ENCODE measurements at regions not wholly inside any gene's neighbourhood (a gene's known extent, or its start where the extent isn't known, plus 50 kb on each side); places are given as distances from the start of the nearest gene placed in this dataset.

- CTCF ChIA-PET = no interaction called here
- no peak overlapping the region for H3K4me2 ChIP-seq (ENCODE audit: low read length)
- H3K9ac ChIP-seq (ENCODE audit: low read length) = no peak overlapping the region
- H3K4me1 ChIP-seq (ENCODE audit: insufficient read depth, low read length) = no peaks in the 10 kb centered on the region
- TF ChIP-seq EZH2phosphoT487 (IDR thresholded peaks at IDR 0.05; ENCODE audit: borderline replicate concordance, low read length) = no peak
- no peak for TF ChIP-seq EZH2 (IDR thresholded peaks at IDR 0.05; ENCODE audit: low read length, unreplicated experiment)
- TF ChIP-seq, protein P1, sequence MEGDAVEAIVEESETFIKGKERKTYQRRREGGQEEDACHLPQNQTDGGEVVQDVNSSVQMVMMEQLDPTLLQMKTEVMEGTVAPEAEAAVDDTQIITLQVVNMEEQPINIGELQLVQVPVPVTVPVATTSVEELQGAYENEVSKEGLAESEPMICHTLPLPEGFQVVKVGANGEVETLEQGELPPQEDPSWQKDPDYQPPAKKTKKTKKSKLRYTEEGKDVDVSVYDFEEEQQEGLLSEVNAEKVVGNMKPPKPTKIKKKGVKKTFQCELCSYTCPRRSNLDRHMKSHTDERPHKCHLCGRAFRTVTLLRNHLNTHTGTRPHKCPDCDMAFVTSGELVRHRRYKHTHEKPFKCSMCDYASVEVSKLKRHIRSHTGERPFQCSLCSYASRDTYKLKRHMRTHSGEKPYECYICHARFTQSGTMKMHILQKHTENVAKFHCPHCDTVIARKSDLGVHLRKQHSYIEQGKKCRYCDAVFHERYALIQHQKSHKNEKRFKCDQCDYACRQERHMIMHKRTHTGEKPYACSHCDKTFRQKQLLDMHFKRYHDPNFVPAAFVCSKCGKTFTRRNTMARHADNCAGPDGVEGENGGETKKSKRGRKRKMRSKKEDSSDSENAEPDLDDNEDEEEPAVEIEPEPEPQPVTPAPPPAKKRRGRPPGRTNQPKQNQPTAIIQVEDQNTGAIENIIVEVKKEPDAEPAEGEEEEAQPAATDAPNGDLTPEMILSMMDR (conservative IDR thresholded peaks at IDR 0.05; ENCODE audit: low read depth, low read length) = no peak
- no peaks in the 10 kb centered on the region for H4K20me1 ChIP-seq (ENCODE audit: low read length)
- no peaks in the 10 kb centered on the region for H3K36me3 ChIP-seq (ENCODE audit: low read depth, low read length)
- H3K9me2 ChIP-seq (replicated peaks; ENCODE audit: low read length) = no peaks in the 10 kb centered on the region
- H3K79me2 ChIP-seq (ENCODE audit: low read length) = no peaks in the 10 kb centered on the region
- DNase-seq = no peak
- no peak overlapping the region for H3K4me3 ChIP-seq (ENCODE audit: low read length)
- no peaks in the 10 kb centered on the region for H3K9me3 ChIP-seq (ENCODE audit: low read length)
- POLR2A ChIA-PET (ENCODE audit: unreplicated experiment) = no interaction called here
- ATAC-seq = no peak
- H3F3A ChIP-seq (ENCODE audit: low read length, unreplicated experiment) = no peaks in the 10 kb centered on the region
- H3K27me3 ChIP-seq (ENCODE audit: low read length) = no peaks in the 10 kb centered on the region
- H2AFZ ChIP-seq (ENCODE audit: low read length) = no peak overlapping the region
- intact Hi-C loops (cut with micrococcal nuclease) = no loop called here
- BruUV-seq (replicated peaks) = no TSS peak
- H3K27ac ChIP-seq (ENCODE audit: low read length) = no peak overlapping the region
Observed at GRCh38 chr5:173490681-173491080, 125.8 kb downstream of the BOD1 start.

DNA sequence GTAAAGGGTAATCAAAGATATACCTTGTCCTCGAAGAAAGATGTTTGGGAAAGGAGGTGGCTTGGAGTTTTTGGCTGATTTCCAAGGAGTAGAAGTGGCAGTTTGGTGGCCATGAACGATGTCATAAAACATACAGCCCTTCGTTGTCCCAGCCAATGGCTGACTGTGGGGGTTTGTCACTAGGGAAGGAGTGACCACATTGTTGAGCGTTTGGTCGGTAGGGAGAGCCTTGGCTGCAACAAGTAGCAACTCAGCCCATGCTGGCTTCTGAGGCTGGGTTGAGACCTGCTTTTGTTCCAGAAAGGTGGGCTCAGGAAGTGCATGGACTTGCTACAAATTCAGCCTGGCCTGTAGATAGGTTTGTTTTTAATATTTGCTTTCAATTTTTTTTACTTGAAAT lies 128.3 kb downstream of the BOD1 start:
- ChIA-PET CTCF (no interaction called here), POLR2A (ENCODE audit: unreplicated experiment) (no interaction called here)
- H3K4me2 ChIP-seq (ENCODE audit: low read length) = no peak overlapping the region
- no peaks in the 10 kb centered on the region for H4K20me1 ChIP-seq (ENCODE audit: low read length)
- ATAC-seq (no peak), DNase-seq (no peak)
- H3K9me3 ChIP-seq (ENCODE audit: low read length) = no peaks in the 10 kb centered on the region
- H3K9me2 ChIP-seq (replicated peaks; ENCODE audit: low read length) = no peaks in the 10 kb centered on the region
- H3K27me3 ChIP-seq (ENCODE audit: low read length) = no peaks in the 10 kb centered on the region
- no TSS peak for BruUV-seq (replicated peaks)
- no peaks in the 10 kb centered on the region for H3K79me2 ChIP-seq (ENCODE audit: low read length)
- intact Hi-C loops (cut with micrococcal nuclease) = no loop called here
- H3K27ac ChIP-seq (ENCODE audit: low read length) = no peak overlapping the region
- peaks cover 9% of the 10 kb centered on the region for H3K4me1 ChIP-seq (ENCODE audit: insufficient read depth, low read length)
- no peak overlapping the region for H3K9ac ChIP-seq (ENCODE audit: low read length)
- no peak overlapping the region for H2AFZ ChIP-seq (ENCODE audit: low read length)
- no peaks in the 10 kb centered on the region for H3K36me3 ChIP-seq (ENCODE audit: low read depth, low read length)
- H3K4me3 ChIP-seq (ENCODE audit: low read length) = no peak overlapping the region
- no peaks in the 10 kb centered on the region for H3F3A ChIP-seq (ENCODE audit: low read length, unreplicated experiment)
- no peak for TF ChIP-seq EZH2phosphoT487 (IDR thresholded peaks at IDR 0.05; ENCODE audit: borderline replicate concordance, low read length)
- TF ChIP-seq EZH2 (IDR thresholded peaks at IDR 0.05; ENCODE audit: low read length, unreplicated experiment) = no peak
- TF ChIP-seq, protein P1 (conservative IDR thresholded peaks at IDR 0.05; ENCODE audit: low read depth, low read length) = no peak

GRCh38 chr5:173487300-173487699 lies 129.2 kb downstream of the BOD1 start:
- Histone ChIP-seq H3K27me3 (ENCODE audit: low read length) (no peaks in the 10 kb centered on the region), H4K20me1 (ENCODE audit: low read length) (no peaks in the 10 kb centered on the region), H3K36me3 (ENCODE audit: low read depth, low read length) (no peaks in the 10 kb centered on the region), H3K4me3 (ENCODE audit: low read length) (no peak overlapping the region), H3K79me2 (ENCODE audit: low read length) (no peaks in the 10 kb centered on the region), H2AFZ (ENCODE audit: low read length) (no peak overlapping the region), H3K27ac (ENCODE audit: low read length) (no peak overlapping the region), H3K9ac (ENCODE audit: low read length) (no peak overlapping the region), H3F3A (ENCODE audit: low read length, unreplicated experiment) (no peaks in the 10 kb centered on the region), H3K9me3 (ENCODE audit: low read length) (no peaks in the 10 kb centered on the region), H3K4me1 (ENCODE audit: insufficient read depth, low read length) (peaks cover 11% of the 10 kb centered on the region), H3K9me2 (replicated peaks; ENCODE audit: low read length) (no peaks in the 10 kb centered on the region), H3K4me2 (ENCODE audit: low read length) (no peak overlapping the region)
- ChIA-PET POLR2A (ENCODE audit: unreplicated experiment) (no interaction called here), CTCF (no interaction called here)
- DNase-seq (no peak), ATAC-seq (no peak)
- BruUV-seq (replicated peaks) = no TSS peak
- intact Hi-C loops (cut with micrococcal nuclease) = no loop called here
- TF ChIP-seq EZH2phosphoT487 (IDR thresholded peaks at IDR 0.05; ENCODE audit: borderline replicate concordance, low read length) (no peak), EZH2 (IDR thresholded peaks at IDR 0.05; ENCODE audit: low read length, unreplicated experiment) (no peak)
- TF ChIP-seq, protein P1 (conservative IDR thresholded peaks at IDR 0.05; ENCODE audit: low read depth, low read length) = no peak

All from PC-3 (cell line).